ENCODE measurements at regions not wholly inside any gene's neighbourhood (a gene's known extent, or its start where the extent isn't known, plus 50 kb on each side); places are given as distances from the start of the nearest gene placed in this dataset.

DNA sequence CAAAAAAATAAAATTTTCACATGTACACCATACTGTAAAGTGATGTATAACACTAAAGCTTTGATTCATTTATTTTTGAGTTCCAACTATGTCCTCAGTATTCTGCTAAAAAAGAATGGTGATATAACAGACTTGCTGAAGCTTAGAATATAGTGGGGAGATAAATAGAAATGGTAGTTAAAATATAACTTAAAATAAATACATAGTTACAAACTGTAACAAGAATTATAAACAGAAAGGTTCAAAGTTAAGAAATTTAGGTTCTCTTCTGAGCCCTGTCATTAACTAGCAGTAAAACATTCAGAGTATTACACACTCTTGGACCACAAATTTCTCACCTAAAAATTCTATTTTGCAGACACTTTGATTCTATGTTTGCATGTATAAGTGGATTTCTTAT is 392.1 kb downstream of the ANXA1 start:
- Histone ChIP-seq H2AFZ (ENCODE audit: low read depth, low read length) (no peak overlapping the region), H3K79me2 (ENCODE audit: control insufficient read depth, insufficient read depth, low read length) (no peaks in the 10 kb centered on the region), H4K20me1 (replicated peaks; ENCODE audit: control insufficient read depth, extremely low read depth, insufficient read depth, low read length) (no peaks in the 10 kb centered on the region), H3K4me1 (ENCODE audit: control insufficient read depth, extremely low read depth, insufficient read depth, low read length) (no peaks in the 10 kb centered on the region), H3K27ac (ENCODE audit: insufficient read depth, low read depth, low read length) (no peak overlapping the region), H3K4me3 (replicated peaks in 1 of 3; ENCODE audit: insufficient read depth in 1 of 3, low read depth in 1 of 3, low read length in 3 of 3) (no peak overlapping the region), H3K9me1 (replicated peaks; ENCODE audit: control insufficient read depth, extremely low read depth, insufficient read depth, low read length) (no peaks in the 10 kb centered on the region), H3K9me3 (replicated peaks; ENCODE audit: control insufficient read depth, insufficient read depth, low read length) (no peaks in the 10 kb centered on the region), H3K9ac (replicated peaks; ENCODE audit: extremely low read depth, insufficient read depth, low read length) (no peak overlapping the region), H3K36me3 (ENCODE audit: control insufficient read depth in 2 of 2, extremely low read depth in 1 of 2, insufficient read depth in 2 of 2, low read length in 2 of 2) (no peaks in the 10 kb centered on the region), H3K27me3 (ENCODE audit: control insufficient read depth in 2 of 2, insufficient read depth in 2 of 2, low read length in 2 of 2) (no peaks in the 10 kb centered on the region), H3K4me2 (ENCODE audit: insufficient read depth, low read length) (no peak overlapping the region)
- DNase-seq (ENCODE audit: low read depth, low spot score) = no peak
- no peak for TF ChIP-seq MYC (IDR thresholded peaks at IDR 0.05; ENCODE audit: low read depth, low read length)
- TF ChIP-seq POLR2A (IDR thresholded peaks at IDR 0.05; ENCODE audit: low read depth, low read length) = no peak
- no peak for TF ChIP-seq FOS (IDR thresholded peaks at IDR 0.05; ENCODE audit: borderline replicate concordance, insufficient read depth, low read length)
- TF ChIP-seq, protein P1, sequence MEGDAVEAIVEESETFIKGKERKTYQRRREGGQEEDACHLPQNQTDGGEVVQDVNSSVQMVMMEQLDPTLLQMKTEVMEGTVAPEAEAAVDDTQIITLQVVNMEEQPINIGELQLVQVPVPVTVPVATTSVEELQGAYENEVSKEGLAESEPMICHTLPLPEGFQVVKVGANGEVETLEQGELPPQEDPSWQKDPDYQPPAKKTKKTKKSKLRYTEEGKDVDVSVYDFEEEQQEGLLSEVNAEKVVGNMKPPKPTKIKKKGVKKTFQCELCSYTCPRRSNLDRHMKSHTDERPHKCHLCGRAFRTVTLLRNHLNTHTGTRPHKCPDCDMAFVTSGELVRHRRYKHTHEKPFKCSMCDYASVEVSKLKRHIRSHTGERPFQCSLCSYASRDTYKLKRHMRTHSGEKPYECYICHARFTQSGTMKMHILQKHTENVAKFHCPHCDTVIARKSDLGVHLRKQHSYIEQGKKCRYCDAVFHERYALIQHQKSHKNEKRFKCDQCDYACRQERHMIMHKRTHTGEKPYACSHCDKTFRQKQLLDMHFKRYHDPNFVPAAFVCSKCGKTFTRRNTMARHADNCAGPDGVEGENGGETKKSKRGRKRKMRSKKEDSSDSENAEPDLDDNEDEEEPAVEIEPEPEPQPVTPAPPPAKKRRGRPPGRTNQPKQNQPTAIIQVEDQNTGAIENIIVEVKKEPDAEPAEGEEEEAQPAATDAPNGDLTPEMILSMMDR (IDR thresholded peaks at IDR 0.05; ENCODE audit: extremely low read depth in 1 of 2, insufficient read depth in 1 of 2, low read depth in 1 of 2, low read length in 2 of 2) = no peak
- TF ChIP-seq JUN (IDR thresholded peaks at IDR 0.05; ENCODE audit: borderline replicate concordance, insufficient read depth, insufficient read length, low read depth) = no peak
- TF ChIP-seq, protein P2, sequence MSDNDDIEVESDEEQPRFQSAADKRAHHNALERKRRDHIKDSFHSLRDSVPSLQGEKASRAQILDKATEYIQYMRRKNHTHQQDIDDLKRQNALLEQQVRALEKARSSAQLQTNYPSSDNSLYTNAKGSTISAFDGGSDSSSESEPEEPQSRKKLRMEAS (IDR thresholded peaks at IDR 0.05; ENCODE audit: insufficient read depth, insufficient read length) = no peak
- TF ChIP-seq EZH2 (IDR thresholded peaks at IDR 0.05; ENCODE audit: borderline replicate concordance, low read depth, low read length, severe bottlenecking) = no peak
- no peak for TF ChIP-seq POLR2AphosphoS5 (IDR thresholded peaks at IDR 0.05; ENCODE audit: insufficient read depth, low read depth, low read length)
- no peak for TF ChIP-seq GATA2 (IDR thresholded peaks at IDR 0.05; ENCODE audit: insufficient read depth, insufficient read length, low read depth, low read length)
- ChIA-PET POLR2A (no interaction called here), CTCF (no interaction called here)
- intact Hi-C loops (cut with micrococcal nuclease) = no loop called here
- FAIRE-seq = no peak
- dilution Hi-C loops (cut with MboI; ENCODE audit: extremely low pct_ligation_motif_present, low sequenced_read_pairs) = no loop called here
- BruUV-seq (replicated peaks) = no TSS peak

Measured in endothelial cell of umbilical vein (primary cell).